GM19035 (cell line): ENCODE measurements at regions not wholly inside any gene's neighbourhood (a gene's known extent, or its start where the extent isn't known, plus 50 kb on each side); places are given as distances from the start of the nearest gene placed in this dataset.

Experiments
- ATAC-seq: cut with Tn5 transposase; IDR thresholded peaks from one replicate; pipeline ENCODE4 v1.9.1; 2021; ENCODE audit not compliant: unreplicated experiment

GRCh38 chr6:170178561-170179477, 112.1 kb downstream of the DLL1 start:
- ATAC-seq, result no peak

GRCh38 chr6:170177772-170178560, 112.9 kb downstream of the DLL1 start:
- ATAC-seq, result no peak

- no peak for ATAC-seq
Measured at GRCh38 chr6:170176898-170177771, 113.7 kb downstream of the DLL1 start.

GRCh38 chr6:170176136-170176897, 114.6 kb downstream of the DLL1 start:
- no peak for ATAC-seq

GRCh38 chr6:170175644-170176135, 115.2 kb downstream of the DLL1 start:
- ATAC-seq, result no peak

GRCh38 chr6:170174771-170175643, 115.9 kb downstream of the DLL1 start:
- no peak for ATAC-seq

GRCh38 chr6:170174124-170174770, 116.6 kb downstream of the DLL1 start:
- ATAC-seq, result no peak

- ATAC-seq, result no peak
Measured at GRCh38 chr6:170173335-170173881, 117.5 kb downstream of the DLL1 start.

GRCh38 chr6:170172825-170173256, 118.0 kb downstream of the DLL1 start:
- ATAC-seq, result no peak

GRCh38 chr6:170172392-170172791, 118.5 kb downstream of the DLL1 start:
- ATAC-seq, result no peak

- ATAC-seq, result no peak
Measured at GRCh38 chr6:170167657-170168159, 123.2 kb downstream of the DLL1 start.

GRCh38 chr6:170166511-170167122, 124.3 kb downstream of the DLL1 start:
- no peak for ATAC-seq

GRCh38 chr6:170165471-170166117, 125.3 kb downstream of the DLL1 start:
- ATAC-seq, result no peak

- no peak for ATAC-seq
Measured at GRCh38 chr6:170165085-170165470, 125.8 kb downstream of the DLL1 start.

GRCh38 chr6:170164271-170164900, 126.5 kb downstream of the DLL1 start:
- no peak for ATAC-seq

- ATAC-seq, result no peak
Measured at GRCh38 chr6:170163405-170164170, 127.3 kb downstream of the DLL1 start.
